Astrocyte of the cerebellum (primary cell): ENCODE measurements at regions not wholly inside any gene's neighbourhood (a gene's known extent, or its start where the extent isn't known, plus 50 kb on each side); places are given as distances from the start of the nearest gene placed in this dataset.

Experiments
- DNase-seq: peaks from one replicate; pipeline ENCODE4 v3.0.0-alpha.2; 2011; ENCODE audit warnings: low read depth
- H3K4me3 ChIP-seq: 2 replicates; pipeline ENCODE4 v1.5.1; 2011; ENCODE audit warnings: mild to moderate bottlenecking, low read depth, low read length, moderate library complexity
- in situ Hi-C: cut with HindIII; loops from 2 replicates; pipeline ENCODE4 v1.10.0; 2017; ENCODE audit warnings: low sequenced_read_pairs
- TF ChIP-seq, protein P1 (sequence below): IDR thresholded peaks from 2 replicates; pipeline ENCODE4 v1.5.1; 2012; ENCODE audit warnings: low read length, low read depth, moderate library complexity, mild to moderate bottlenecking; ENCODE audit errors: missing control alignments

DNA sequence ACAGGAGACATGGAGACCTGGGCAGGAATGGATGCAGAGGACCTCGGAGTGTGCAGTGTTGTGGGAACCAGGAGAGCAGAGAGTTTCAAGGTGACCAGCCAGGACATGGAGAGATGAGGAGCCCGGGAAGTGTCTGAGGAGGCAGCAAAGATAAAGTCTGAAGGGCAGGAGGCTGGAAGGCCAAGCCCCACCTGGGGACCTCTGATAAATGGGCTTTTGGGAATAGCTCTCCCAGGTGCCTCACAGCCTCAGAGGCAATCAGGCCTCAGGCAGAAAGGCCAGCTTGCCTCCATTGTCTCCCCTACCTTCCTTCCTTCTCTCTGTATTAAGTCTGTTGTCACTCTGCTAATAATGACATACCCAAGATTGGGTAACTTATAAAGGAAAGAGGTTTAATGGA, 97.5 kb upstream of the TPM1 start:
- TF ChIP-seq, protein P1, sequence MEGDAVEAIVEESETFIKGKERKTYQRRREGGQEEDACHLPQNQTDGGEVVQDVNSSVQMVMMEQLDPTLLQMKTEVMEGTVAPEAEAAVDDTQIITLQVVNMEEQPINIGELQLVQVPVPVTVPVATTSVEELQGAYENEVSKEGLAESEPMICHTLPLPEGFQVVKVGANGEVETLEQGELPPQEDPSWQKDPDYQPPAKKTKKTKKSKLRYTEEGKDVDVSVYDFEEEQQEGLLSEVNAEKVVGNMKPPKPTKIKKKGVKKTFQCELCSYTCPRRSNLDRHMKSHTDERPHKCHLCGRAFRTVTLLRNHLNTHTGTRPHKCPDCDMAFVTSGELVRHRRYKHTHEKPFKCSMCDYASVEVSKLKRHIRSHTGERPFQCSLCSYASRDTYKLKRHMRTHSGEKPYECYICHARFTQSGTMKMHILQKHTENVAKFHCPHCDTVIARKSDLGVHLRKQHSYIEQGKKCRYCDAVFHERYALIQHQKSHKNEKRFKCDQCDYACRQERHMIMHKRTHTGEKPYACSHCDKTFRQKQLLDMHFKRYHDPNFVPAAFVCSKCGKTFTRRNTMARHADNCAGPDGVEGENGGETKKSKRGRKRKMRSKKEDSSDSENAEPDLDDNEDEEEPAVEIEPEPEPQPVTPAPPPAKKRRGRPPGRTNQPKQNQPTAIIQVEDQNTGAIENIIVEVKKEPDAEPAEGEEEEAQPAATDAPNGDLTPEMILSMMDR: no peak
- DNase-seq: no peak
- in situ Hi-C loops: no loop called here
- H3K4me3 ChIP-seq: no peak overlapping the region

DNA sequence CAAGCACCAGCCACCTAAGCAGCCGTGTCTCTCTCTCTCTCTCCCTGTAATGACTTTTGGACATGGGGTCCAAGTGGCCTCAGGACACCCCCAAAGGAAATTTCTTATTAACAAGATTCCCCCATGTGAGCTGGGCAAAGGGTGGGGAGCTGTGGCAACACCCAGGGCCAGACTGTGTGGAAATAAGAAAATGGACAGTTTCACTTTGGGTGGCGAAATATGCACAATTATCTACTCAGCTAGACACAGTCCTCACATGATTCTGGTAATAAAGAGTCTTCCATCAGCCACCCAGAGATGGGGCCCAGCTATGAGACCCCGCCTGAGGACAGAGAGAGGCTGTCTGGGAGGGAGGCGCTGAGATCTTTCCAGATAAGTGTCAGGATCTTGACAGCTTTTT, 96.8 kb upstream of the TPM1 start:
- in situ Hi-C loops: no loop called here
- TF ChIP-seq, protein P1: no peak
- no peak for DNase-seq
- H3K4me3 ChIP-seq: no peak overlapping the region

DNA sequence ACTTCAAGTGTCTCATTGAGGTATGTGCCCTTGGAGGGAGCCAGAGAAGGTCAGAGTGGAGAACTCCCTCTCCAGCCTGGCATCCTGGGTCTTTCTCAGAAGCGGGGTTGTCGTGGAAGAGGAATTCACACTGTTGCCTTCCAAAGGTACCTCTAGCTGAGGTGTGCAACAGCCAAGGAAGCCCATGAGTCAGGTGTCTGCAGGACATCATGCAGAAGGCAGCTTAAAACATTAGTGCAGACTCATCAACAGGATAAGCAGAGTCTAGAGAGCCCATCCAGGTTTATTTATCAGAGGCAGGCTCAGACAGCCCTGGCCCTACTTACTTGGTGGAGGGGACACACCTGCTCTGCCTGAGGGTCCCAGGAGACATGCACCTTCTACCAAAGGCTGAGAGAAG, 95.6 kb upstream of the TPM1 start:
- TF ChIP-seq, protein P1: no peak
- DNase-seq: no peak
- H3K4me3 ChIP-seq: no peak overlapping the region
- in situ Hi-C loops: no loop called here

DNA sequence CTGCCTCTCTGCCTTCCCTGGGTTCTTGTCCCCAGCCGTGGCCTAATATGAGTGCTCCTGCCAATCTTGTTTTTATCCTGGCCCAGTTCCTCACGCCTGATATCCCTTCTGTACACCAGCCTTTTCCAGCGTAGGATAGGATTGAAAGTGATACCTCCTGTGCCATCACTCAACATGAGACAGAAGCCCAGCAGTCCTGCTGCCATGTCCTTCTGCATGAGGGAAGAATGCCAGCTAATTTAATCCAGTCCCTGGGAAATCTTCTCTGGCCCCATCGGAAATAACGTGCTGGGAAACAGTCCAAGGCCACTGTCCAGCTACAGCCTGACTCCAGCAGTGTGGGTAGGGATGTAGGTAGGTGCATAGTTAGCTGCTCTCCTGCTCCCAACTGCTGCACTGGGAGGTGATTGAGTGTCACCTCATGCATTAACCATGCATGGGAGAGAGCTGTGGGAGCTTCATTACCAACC, 92.0 kb upstream of the TPM1 start:
- TF ChIP-seq, protein P1: no peak
- H3K4me3 ChIP-seq: no peak overlapping the region
- no peak for DNase-seq
- in situ Hi-C loops: no loop called here

DNA sequence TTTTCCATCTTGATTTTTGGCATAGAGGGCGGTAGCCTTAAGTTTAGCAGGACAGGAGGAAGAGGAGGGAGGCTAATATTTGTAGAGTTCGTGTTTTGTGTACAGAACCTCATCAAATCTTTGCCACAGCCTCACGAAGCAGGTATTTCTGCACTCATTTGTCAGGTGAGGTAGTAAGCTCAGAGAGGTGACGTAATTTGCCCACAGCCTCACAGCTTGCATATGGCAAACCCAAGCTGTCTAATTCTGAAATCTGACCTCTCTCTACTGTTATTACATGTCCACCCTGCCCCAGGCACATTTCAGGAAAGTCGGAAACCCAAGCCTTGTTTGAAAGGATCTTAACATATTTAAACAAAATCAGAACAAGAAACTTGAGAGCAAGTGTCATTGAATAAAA, 91.1 kb upstream of the TPM1 start:
- TF ChIP-seq, protein P1: no peak
- in situ Hi-C loops: no loop called here
- no peak for DNase-seq
- no peak overlapping the region for H3K4me3 ChIP-seq

DNA sequence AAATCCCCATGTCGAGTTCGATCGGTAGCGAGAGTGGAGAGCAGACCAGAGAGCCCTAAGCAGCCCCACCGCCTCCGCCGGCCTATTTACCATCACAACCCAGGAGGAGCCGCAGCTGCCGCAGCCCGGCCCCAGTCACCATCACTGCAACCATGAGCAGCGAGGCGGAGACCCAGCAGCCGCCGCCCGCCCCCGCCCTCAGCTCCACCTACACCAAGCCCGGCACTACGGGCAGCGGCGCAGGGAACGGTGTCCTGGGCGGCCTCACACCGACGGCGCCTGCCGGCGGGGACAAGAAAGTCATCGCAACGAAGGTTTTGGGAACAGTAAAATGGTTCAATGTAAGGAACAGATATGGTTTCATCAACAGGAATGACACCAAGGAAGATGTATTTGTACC, 89.5 kb upstream of the TPM1 start:
- no peak for DNase-seq
- TF ChIP-seq, protein P1: no peak
- H3K4me3 ChIP-seq: no peak overlapping the region
- in situ Hi-C loops: no loop called here
